ENCODE measurements at regions not wholly inside any gene's neighbourhood (a gene's known extent, or its start where the extent isn't known, plus 50 kb on each side); places are given as distances from the start of the nearest gene placed in this dataset.

DNA sequence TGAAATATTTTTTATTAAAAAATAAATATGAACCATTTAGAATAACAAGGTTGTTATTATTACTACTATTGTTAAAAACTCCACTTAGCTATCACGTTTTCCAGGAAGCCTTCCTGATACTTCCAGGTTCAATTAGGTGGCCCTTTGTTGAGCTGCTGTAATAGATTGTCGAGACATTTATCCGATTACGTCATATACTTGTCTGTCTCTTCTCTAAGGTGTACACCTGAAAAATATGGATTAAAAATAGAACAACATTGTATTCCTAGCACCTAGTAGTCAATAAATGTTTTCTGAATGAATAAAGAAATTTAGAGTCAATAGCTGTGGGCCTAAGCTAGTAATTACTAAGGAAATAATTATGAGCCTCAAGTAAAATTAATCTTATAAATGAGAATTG is 359.6 kb downstream of the RNF144B start:
- H3K9ac ChIP-seq, result no peak overlapping the region
- H3K27ac ChIP-seq, result no peak overlapping the region
- TF ChIP-seq, protein P1, sequence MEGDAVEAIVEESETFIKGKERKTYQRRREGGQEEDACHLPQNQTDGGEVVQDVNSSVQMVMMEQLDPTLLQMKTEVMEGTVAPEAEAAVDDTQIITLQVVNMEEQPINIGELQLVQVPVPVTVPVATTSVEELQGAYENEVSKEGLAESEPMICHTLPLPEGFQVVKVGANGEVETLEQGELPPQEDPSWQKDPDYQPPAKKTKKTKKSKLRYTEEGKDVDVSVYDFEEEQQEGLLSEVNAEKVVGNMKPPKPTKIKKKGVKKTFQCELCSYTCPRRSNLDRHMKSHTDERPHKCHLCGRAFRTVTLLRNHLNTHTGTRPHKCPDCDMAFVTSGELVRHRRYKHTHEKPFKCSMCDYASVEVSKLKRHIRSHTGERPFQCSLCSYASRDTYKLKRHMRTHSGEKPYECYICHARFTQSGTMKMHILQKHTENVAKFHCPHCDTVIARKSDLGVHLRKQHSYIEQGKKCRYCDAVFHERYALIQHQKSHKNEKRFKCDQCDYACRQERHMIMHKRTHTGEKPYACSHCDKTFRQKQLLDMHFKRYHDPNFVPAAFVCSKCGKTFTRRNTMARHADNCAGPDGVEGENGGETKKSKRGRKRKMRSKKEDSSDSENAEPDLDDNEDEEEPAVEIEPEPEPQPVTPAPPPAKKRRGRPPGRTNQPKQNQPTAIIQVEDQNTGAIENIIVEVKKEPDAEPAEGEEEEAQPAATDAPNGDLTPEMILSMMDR (IDR thresholded peaks at IDR 0.05), result no peak
- H3K9me3 ChIP-seq (ENCODE audit: control insufficient read depth, low read length), result no peaks in the 10 kb centered on the region
- peaks cover 5% of the 10 kb centered on the region for H3K4me1 ChIP-seq
- no peaks in the 10 kb centered on the region for H3K27me3 ChIP-seq (ENCODE audit: control insufficient read depth, insufficient read depth, low read length)
- H3K36me3 ChIP-seq (ENCODE audit: control insufficient read depth, insufficient read depth, low read length), result no peaks in the 10 kb centered on the region
- H3K4me2 ChIP-seq (ENCODE audit: low read length), result no peak overlapping the region
- no peak overlapping the region for H2AFZ ChIP-seq
- no peaks in the 10 kb centered on the region for H3K79me2 ChIP-seq
- H3K4me3 ChIP-seq (ENCODE audit: low read depth, low read length), result no peak overlapping the region

DNA sequence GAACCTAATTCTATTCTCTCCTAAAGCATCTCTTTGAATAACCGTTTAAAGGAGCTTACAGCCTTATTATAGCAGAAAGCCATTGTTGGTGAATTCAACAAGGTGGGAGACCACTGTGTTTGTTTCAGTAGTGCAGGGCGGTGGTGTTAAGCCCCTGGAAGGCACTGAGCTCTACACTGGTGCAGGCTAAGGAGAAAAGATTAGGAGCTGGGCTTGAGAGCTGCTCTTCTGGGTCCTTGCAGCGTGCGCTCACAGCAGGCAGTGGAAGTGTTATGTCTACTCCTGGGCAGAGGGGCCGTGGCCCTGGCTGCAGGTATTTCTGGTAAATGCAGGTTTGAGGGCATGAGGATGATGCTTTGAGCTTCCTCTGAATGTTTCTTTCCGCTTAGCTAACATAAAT is 361.2 kb downstream of the RNF144B start:
- Histone ChIP-seq H3K4me3 (ENCODE audit: low read depth, low read length) (no peak overlapping the region), H3K27me3 (ENCODE audit: control insufficient read depth, insufficient read depth, low read length) (no peaks in the 10 kb centered on the region), H3K79me2 (no peaks in the 10 kb centered on the region), H2AFZ (no peak overlapping the region), H3K9me3 (ENCODE audit: control insufficient read depth, low read length) (no peaks in the 10 kb centered on the region), H3K36me3 (ENCODE audit: control insufficient read depth, insufficient read depth, low read length) (no peaks in the 10 kb centered on the region), H3K9ac (no peak overlapping the region), H3K27ac (no peak overlapping the region), H3K4me1 (peaks cover 5% of the 10 kb centered on the region), H3K4me2 (ENCODE audit: low read length) (no peak overlapping the region)
- TF ChIP-seq, protein P1 (IDR thresholded peaks at IDR 0.05), result no peak

DNA sequence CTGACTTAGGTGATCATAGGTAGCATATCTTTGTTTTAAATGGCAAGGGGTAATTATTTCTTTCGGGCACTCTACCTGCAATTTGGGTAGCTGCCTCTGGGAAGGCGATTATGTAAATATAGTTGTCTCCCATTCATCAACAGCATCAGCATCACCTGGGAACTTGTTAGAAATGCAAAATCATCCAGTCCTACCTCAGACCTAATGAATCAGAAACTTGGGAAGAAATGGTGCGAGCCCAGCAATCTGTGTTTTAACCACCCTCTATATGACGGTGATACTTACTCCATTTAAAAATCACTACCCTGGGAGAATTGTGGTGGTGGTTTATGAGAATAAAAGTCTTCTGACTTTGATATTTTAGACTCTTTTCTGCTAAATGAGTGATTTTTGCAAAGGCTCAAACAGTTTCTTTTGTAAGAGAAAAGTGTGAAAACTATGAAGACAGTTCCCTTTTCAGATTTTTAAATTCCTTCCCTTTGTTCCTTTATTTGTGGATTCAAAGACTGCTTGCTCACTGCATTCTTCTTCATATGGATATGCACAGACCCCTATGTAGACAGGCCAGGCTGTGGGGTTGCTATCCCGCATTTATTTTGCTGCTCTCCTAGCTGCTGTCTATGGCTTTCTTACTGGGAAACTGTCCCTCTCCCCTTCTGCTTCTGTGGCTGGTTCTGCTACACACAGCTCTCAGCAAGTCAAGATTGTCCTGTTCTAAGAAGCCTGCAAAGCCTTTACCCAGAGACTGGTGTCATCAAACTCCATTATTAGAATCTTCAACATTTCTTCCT is 365.3 kb downstream of the RNF144B start:
- Histone ChIP-seq H3K9me3 (ENCODE audit: control insufficient read depth, low read length) (no peaks in the 10 kb centered on the region), H3K4me1 (peaks cover 5% of the 10 kb centered on the region), H3K9ac (no peak overlapping the region), H3K27ac (no peak overlapping the region), H3K79me2 (no peaks in the 10 kb centered on the region), H3K4me2 (ENCODE audit: low read length) (no peak overlapping the region), H2AFZ (no peak overlapping the region), H3K36me3 (ENCODE audit: control insufficient read depth, insufficient read depth, low read length) (no peaks in the 10 kb centered on the region), H3K27me3 (ENCODE audit: control insufficient read depth, insufficient read depth, low read length) (no peaks in the 10 kb centered on the region), H3K4me3 (ENCODE audit: low read depth, low read length) (no peak overlapping the region)
- TF ChIP-seq, protein P1 (IDR thresholded peaks at IDR 0.05), result no peak

DNA sequence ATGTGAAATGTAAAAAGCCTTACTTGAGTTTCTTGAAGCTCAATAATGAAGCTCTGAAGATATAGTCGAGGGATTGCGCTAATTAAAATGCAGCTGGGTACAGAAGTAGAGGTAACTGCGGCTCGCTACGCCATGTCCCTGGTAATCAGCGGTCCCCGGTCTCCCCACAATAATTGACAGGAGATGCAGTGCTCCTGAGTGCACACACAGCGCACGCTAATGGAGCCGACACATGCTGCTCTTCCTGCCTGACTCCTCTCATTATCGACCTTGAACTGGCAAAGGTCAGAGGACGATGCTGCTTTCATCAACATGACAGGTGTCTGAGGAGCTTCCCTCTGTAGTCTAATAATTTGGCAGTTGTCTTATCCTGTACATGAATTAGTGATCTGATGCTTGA is 365.9 kb downstream of the RNF144B start:
- no peak overlapping the region for H2AFZ ChIP-seq
- H3K36me3 ChIP-seq (ENCODE audit: control insufficient read depth, insufficient read depth, low read length), result no peaks in the 10 kb centered on the region
- H3K79me2 ChIP-seq, result no peaks in the 10 kb centered on the region
- no peak overlapping the region for H3K4me2 ChIP-seq (ENCODE audit: low read length)
- no peak overlapping the region for H3K9ac ChIP-seq
- H3K4me1 ChIP-seq, result peaks cover 5% of the 10 kb centered on the region
- H3K27ac ChIP-seq, result no peak overlapping the region
- H3K27me3 ChIP-seq (ENCODE audit: control insufficient read depth, insufficient read depth, low read length), result no peaks in the 10 kb centered on the region
- H3K4me3 ChIP-seq (ENCODE audit: low read depth, low read length), result no peak overlapping the region
- TF ChIP-seq, protein P1 (IDR thresholded peaks at IDR 0.05), result no peak
- H3K9me3 ChIP-seq (ENCODE audit: control insufficient read depth, low read length), result no peaks in the 10 kb centered on the region

DNA sequence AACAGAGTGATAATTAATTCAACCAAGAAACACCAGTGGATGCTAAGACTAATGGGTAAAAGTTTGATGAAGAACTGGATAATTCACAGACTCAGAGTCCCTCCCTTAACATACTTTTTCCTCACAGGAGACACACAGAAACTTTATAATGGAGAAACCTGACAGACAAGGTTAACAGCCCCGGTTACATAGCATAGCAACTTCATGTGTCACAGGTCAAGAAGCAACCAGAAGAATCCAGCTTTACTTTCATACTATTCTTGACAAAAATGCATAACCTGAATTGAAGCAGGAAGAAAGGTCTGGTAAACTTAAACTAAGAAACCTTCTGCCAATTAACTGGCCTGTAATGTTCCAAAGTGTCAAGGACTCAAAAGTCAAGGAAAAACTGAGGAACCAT is 375.9 kb downstream of the RNF144B start:
- no peak overlapping the region for H3K27ac ChIP-seq
- TF ChIP-seq, protein P1 (IDR thresholded peaks at IDR 0.05), result no peak

More for the DNA sequence above, 375.9 kb downstream of the RNF144B start:
- Histone ChIP-seq H3K9ac (no peak overlapping the region), H2AFZ (no peak overlapping the region), H3K79me2 (no peaks in the 10 kb centered on the region), H3K4me1 (no peaks in the 10 kb centered on the region), H3K9me3 (ENCODE audit: control insufficient read depth, low read length) (no peaks in the 10 kb centered on the region), H3K27me3 (ENCODE audit: control insufficient read depth, insufficient read depth, low read length) (no peaks in the 10 kb centered on the region), H3K36me3 (ENCODE audit: control insufficient read depth, insufficient read depth, low read length) (no peaks in the 10 kb centered on the region), H3K4me3 (ENCODE audit: low read depth, low read length) (no peak overlapping the region), H3K4me2 (ENCODE audit: low read length) (no peak overlapping the region)

All from parathyroid adenoma (tissue), 2 donors.